Thyroid gland (tissue), 4 donors: ENCODE measurements at regions not wholly inside any gene's neighbourhood (a gene's known extent, or its start where the extent isn't known, plus 50 kb on each side); places are given as distances from the start of the nearest gene placed in this dataset.

ENCODE experiments used
- DNase-seq, 2 donors: peaks; one replicate each; pipeline ENCODE4 v3.0.0-alpha.2; 2019
- H3K27ac ChIP-seq, 3 donors: fragments of 200-600 bp; sonication (generic); 1 replicate in 2 of 3; 2 replicates in 1 of 3; pipeline ENCODE4 v1.5.1; 2016 to 2019; ENCODE audit warnings: mild to moderate bottlenecking in 1 of 3, moderate library complexity in 1 of 3
- H3K27me3 ChIP-seq: fragments of 200-600 bp; sonication (generic); one replicate; pipeline ENCODE4 v1.5.1; 2019
- H3K36me3 ChIP-seq, 2 donors: fragments of 200-600 bp; sonication (generic); one replicate each; pipeline ENCODE4 v1.5.1; 2016 to 2019
- H3K4me1 ChIP-seq, 2 donors: fragments of 200-600 bp; sonication (generic); one replicate each; pipeline ENCODE4 v1.5.1; 2017 to 2019
- H3K4me3 ChIP-seq, 3 donors: fragments of 200-600 bp; sonication (generic); replicated peaks in 1 of 3; 1 replicate in 2 of 3; 2 replicates in 1 of 3; pipeline ENCODE4 v1.5.1; 2016; ENCODE audit warnings: mild to moderate bottlenecking in 1 of 3
- H3K9me3 ChIP-seq: fragments of 200-600 bp; sonication (generic); one replicate; pipeline ENCODE4 v1.5.1; 2017
- POLR2A ChIP-seq, 2 donors: fragments of 450-650 bp; IDR thresholded peaks; one replicate each; pipeline ENCODE4 v1.6.1; 2017; ENCODE audit warnings: antibody characterized with exemption in 2 of 2, mild to moderate bottlenecking in 2 of 2, moderate library complexity in 1 of 2
- WGBS, 2 donors: methylation state at CpG; one replicate each; pipeline ENCODE4 v1.1.5; 2017; 5-methylcytosine and 5-hydroxymethylcytosine counted together
- intact Hi-C: fragments of 100-400 bp; cut with DNase I; formaldehyde crosslinking; loops from one replicate; pipeline ENCODE4 v1.15.1; 2023
- TF ChIP-seq, protein P1 (sequence below), 6 experiments: fragments of 200-600 bp in 3 of 6; fragments of 450-650 bp in 3 of 6; sonication (generic) in 3 of 6; IDR thresholded peaks; one replicate each; pipeline ENCODE4 v1.5.1; 2016 to 2019; ENCODE audit warnings: antibody characterized with exemption in 6 of 6, mild to moderate bottlenecking in 2 of 6, inconsistent platforms in 1 of 6, moderate library complexity in 1 of 6

DNA sequence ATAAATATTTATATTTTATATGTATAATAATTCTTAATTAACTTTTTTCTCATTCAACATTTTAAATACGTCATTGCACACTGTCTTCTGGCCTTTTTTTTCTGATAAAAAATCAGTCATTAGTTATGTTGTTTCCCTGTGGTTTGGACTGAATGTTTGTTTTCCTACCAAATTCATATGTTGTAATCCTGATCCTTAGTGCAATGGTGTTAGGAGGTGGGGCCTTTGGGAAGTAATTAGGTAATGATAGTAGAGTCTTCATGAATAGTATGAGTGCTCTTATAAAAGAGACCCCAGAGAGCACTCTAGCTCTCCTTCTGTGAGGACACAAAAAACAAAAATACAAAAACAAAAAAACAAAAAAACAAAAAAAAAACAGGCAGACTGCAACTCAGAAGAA is 117.2 kb downstream of the GASK1B start:
- TF ChIP-seq, protein P1, sequence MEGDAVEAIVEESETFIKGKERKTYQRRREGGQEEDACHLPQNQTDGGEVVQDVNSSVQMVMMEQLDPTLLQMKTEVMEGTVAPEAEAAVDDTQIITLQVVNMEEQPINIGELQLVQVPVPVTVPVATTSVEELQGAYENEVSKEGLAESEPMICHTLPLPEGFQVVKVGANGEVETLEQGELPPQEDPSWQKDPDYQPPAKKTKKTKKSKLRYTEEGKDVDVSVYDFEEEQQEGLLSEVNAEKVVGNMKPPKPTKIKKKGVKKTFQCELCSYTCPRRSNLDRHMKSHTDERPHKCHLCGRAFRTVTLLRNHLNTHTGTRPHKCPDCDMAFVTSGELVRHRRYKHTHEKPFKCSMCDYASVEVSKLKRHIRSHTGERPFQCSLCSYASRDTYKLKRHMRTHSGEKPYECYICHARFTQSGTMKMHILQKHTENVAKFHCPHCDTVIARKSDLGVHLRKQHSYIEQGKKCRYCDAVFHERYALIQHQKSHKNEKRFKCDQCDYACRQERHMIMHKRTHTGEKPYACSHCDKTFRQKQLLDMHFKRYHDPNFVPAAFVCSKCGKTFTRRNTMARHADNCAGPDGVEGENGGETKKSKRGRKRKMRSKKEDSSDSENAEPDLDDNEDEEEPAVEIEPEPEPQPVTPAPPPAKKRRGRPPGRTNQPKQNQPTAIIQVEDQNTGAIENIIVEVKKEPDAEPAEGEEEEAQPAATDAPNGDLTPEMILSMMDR (IDR thresholded peaks at IDR 0.05), result no peak
- TF ChIP-seq POLR2A (IDR thresholded peaks at IDR 0.05), result no peak
- no peaks in the 10 kb centered on the region for H3K27me3 ChIP-seq
- no peak overlapping the region for H3K27ac ChIP-seq

DNA sequence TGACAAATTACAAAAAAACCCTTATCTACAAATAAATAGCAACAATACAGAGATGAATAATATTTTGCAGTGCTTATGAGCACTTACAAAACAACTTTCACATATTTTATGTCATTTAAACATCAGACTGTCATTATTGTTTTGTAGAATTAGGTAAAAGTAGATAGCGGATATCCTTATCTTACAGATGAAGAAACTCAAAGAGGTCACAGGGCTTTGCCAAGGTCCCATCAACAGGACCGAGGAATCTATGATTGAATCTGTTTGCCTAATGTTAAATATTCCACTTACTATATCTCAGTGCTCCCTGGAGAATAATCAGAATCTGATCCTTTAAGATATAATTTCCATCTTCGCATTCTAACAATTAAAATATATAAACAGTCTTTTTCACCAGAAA is 119.0 kb downstream of the GASK1B start:
- Histone ChIP-seq H3K4me3 (no peak overlapping the region), H3K9me3 (no peaks in the 10 kb centered on the region), H3K27ac (no peak overlapping the region), H3K4me1 (no peaks in the 10 kb centered on the region), H3K27me3 (no peaks in the 10 kb centered on the region), H3K36me3 (no peaks in the 10 kb centered on the region)
- intact Hi-C loops, result no loop called here
- DNase-seq, result no peak
- no peak for TF ChIP-seq POLR2A (IDR thresholded peaks at IDR 0.05)
- TF ChIP-seq, protein P1 (IDR thresholded peaks at IDR 0.05), result no peak
- 89 to 92% methylated on average over 3 of the region's 3 CpGs for WGBS, 2 donors

More for the DNA sequence above, 117.2 kb downstream of the GASK1B start:
- Histone ChIP-seq H3K9me3 (no peaks in the 10 kb centered on the region), H3K4me1 (no peaks in the 10 kb centered on the region), H3K4me3 (no peak overlapping the region), H3K36me3 (no peaks in the 10 kb centered on the region)
- 93 to 94% methylated on average over 1 of the region's 1 CpG for WGBS, 2 donors
- DNase-seq, result no peak
- intact Hi-C loops, result no loop called here

DNA sequence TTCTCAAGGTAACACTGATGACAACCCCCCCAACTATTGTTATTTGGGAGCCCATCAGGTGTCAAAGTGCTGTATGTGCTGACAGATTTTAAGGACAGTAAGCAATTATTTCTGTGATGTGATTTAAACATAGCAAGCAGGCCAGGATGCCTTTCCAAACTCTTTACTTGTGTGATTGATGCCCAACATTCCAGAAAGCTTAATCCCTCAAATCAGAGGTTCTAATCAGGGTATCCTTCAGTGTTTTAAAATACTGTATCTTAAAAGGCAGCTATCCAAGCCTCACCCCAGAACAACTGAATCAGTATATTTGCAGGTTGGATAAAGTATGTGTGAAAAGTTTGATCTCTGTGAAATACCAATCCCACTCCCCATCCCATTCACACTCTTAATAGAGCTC is 119.7 kb downstream of the GASK1B start:
- Histone ChIP-seq H3K9me3 (no peaks in the 10 kb centered on the region), H3K4me1 (no peaks in the 10 kb centered on the region), H3K27me3 (no peaks in the 10 kb centered on the region), H3K27ac (no peak overlapping the region), H3K36me3 (no peaks in the 10 kb centered on the region), H3K4me3 (no peak overlapping the region)
- intact Hi-C loops, result no loop called here
- TF ChIP-seq POLR2A (IDR thresholded peaks at IDR 0.05), result no peak
- TF ChIP-seq, protein P1 (IDR thresholded peaks at IDR 0.05), result no peak
- no peak for DNase-seq

DNA sequence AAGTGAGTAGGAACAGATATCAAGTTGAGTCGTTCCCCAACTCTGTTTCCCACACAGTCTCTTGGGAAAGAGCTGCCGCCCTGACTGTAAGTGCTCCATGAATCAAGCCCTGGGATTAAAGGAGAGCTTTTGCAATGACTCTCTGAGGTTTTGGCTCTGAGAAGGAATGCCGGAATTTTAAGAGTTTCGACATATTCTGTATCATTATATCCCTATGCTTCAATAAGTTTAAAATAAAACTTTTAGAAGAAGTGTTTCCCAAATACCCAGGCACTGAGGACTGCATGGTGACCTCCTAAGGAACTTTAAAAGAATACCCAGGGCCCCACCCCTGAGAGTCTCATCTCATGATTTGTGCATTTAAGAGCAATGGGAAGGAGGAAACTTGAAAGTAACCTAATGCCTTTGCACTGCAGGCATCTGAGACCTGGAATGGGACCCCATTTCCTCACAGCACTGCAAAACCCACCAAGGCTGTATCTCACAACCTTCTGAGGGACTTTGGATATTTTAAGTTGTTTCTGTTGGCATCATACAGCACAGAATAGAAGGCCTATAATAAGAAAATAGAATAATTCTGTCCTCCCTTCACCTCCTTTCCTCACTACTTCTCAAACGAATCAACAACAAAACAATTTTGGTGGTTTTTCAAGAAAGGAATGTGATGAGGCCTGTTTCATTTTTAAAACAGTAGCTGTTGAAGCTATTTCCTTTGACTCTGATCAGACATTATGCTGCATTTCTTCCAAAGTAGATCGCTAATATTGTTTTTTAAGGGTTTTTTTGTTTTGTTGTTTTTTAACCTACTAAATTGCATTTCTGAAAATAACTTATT is 121.2 kb downstream of the GASK1B start:
- DNase-seq, result no peak
- H3K9me3 ChIP-seq, result no peaks in the 10 kb centered on the region
- WGBS, 2 donors, result 66% methylated on average over 6 of the region's 6 CpGs
- H3K4me1 ChIP-seq, result no peaks in the 10 kb centered on the region
- peak overlapping the region in 1 of 3 donors; percentile 28 for H3K27ac ChIP-seq
- H3K27me3 ChIP-seq, result no peaks in the 10 kb centered on the region
- intact Hi-C loops, result no loop called here
- no peak for TF ChIP-seq POLR2A (IDR thresholded peaks at IDR 0.05)
- TF ChIP-seq, protein P1 (IDR thresholded peaks at IDR 0.05), result no peak
- H3K36me3 ChIP-seq, result no peaks in the 10 kb centered on the region
- H3K4me3 ChIP-seq, result no peak overlapping the region

DNA sequence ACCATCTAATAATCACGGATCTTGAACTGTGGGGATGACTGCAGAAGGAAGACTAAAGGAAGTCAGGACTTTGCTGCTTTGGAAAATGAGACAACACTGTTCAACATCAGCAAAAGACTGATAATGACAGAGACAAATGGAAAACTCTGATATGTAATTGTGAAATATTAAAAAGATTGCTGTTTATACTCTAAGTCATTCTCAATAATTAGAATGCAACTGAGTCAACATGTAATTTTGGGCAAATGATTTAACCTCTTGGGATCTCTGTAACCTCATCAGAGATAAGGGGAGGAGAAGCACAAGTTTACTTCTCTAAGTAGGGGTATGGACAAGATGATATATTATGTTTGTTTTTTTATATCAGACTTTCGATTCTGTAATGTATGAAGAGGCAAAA is 121.9 kb downstream of the GASK1B start:
- H3K4me1 ChIP-seq, result no peaks in the 10 kb centered on the region
- H3K4me3 ChIP-seq, result no peak overlapping the region
- DNase-seq, result no peak
- no peak for TF ChIP-seq POLR2A (IDR thresholded peaks at IDR 0.05)
- TF ChIP-seq, protein P1 (IDR thresholded peaks at IDR 0.05), result no peak
- H3K27me3 ChIP-seq, result no peaks in the 10 kb centered on the region
- intact Hi-C loops, result no loop called here
- H3K36me3 ChIP-seq, result no peaks in the 10 kb centered on the region
- 73 to 74% methylated on average over 2 of the region's 2 CpGs for WGBS, 2 donors
- H3K9me3 ChIP-seq, result no peaks in the 10 kb centered on the region
- H3K27ac ChIP-seq, result no peak overlapping the region
